Trophoblast cell (in vitro differentiated cells and primary cell): ENCODE measurements at regions not wholly inside any gene's neighbourhood (a gene's known extent, or its start where the extent isn't known, plus 50 kb on each side); places are given as distances from the start of the nearest gene placed in this dataset.
A peak's percentile ranks its signal among the peaks of the same experiment; 100 is the strongest.

ENCODE experiments used
- DNase-seq, 2 donors: peaks; one replicate each; pipeline ENCODE4 v3.0.0-alpha.2; 2016
- H2AFZ ChIP-seq: 2 replicates; pipeline ENCODE4 v1.6.1; 2013; ENCODE audit warnings: low read length, moderate library complexity, mild to moderate bottlenecking; ENCODE audit not compliant: insufficient read depth, poor library complexity
- H2AK5ac ChIP-seq: 2 replicates; pipeline ENCODE4 v1.6.1; 2013; ENCODE audit warnings: mild to moderate bottlenecking, low read length
- H2BK120ac ChIP-seq: 2 replicates; pipeline ENCODE4 v1.6.1; 2013; ENCODE audit warnings: low read length, mild to moderate bottlenecking, moderate library complexity; ENCODE audit not compliant: insufficient read depth, poor library complexity
- H2BK12ac ChIP-seq: 2 replicates; pipeline ENCODE4 v1.6.1; 2013; ENCODE audit warnings: mild to moderate bottlenecking, low read length, moderate library complexity
- H2BK5ac ChIP-seq: 2 replicates; pipeline ENCODE4 v1.6.1; 2013; ENCODE audit warnings: low read length, low read depth, moderate library complexity, mild to moderate bottlenecking; ENCODE audit not compliant: poor library complexity
- H3K14ac ChIP-seq: 2 replicates; pipeline ENCODE4 v1.6.1; 2013; ENCODE audit warnings: mild to moderate bottlenecking, low read length
- H3K18ac ChIP-seq: 2 replicates; pipeline ENCODE4 v1.6.1; 2013; ENCODE audit warnings: mild to moderate bottlenecking, low read length
- H3K23ac ChIP-seq: 2 replicates; pipeline ENCODE4 v1.6.1; 2013; ENCODE audit warnings: low read length
- H3K27ac ChIP-seq: 2 replicates; pipeline ENCODE4 v1.5.1; 2013; ENCODE audit warnings: low read depth, mild to moderate bottlenecking, inconsistent platforms, low read length, moderate library complexity
- H3K27me3 ChIP-seq: 2 replicates; pipeline ENCODE4 v1.6.1; 2013; ENCODE audit warnings: inconsistent platforms, mild to moderate bottlenecking, low read length, moderate library complexity; ENCODE audit not compliant: insufficient read depth
- H3K36me3 ChIP-seq, 2 experiments: 1 replicate in 1 of 2; 2 replicates in 1 of 2; pipeline ENCODE4 v1.6.1; 2013; ENCODE audit warnings: low read length in 2 of 2, mild to moderate bottlenecking in 2 of 2, moderate library complexity in 1 of 2; ENCODE audit not compliant: insufficient read depth in 2 of 2, control insufficient read depth in 1 of 2
- H3K4ac ChIP-seq: 2 replicates; pipeline ENCODE4 v1.6.1; 2013; ENCODE audit warnings: low read depth, mild to moderate bottlenecking, low read length, moderate library complexity
- H3K4me1 ChIP-seq, 2 experiments: 1 replicate in 1 of 2; 2 replicates in 1 of 2; pipeline ENCODE4 v1.6.1; 2013; ENCODE audit warnings: low read length in 2 of 2, mild to moderate bottlenecking in 2 of 2, moderate library complexity in 1 of 2; ENCODE audit not compliant: insufficient read depth in 2 of 2, control insufficient read depth in 1 of 2
- H3K4me2 ChIP-seq: 2 replicates; pipeline ENCODE4 v1.6.1; 2013; ENCODE audit warnings: inconsistent platforms, mild to moderate bottlenecking, low read length, moderate library complexity
- H3K4me3 ChIP-seq: 2 replicates; pipeline ENCODE4 v1.5.1; 2013; ENCODE audit warnings: mild to moderate bottlenecking, low read depth, low read length, inconsistent platforms
- H3K79me1 ChIP-seq: one replicate; pipeline ENCODE4 v1.6.1; 2013; ENCODE audit warnings: low read length
- H3K79me2 ChIP-seq: 2 replicates; pipeline ENCODE4 v1.6.1; 2013; ENCODE audit warnings: low read length, mild to moderate bottlenecking; ENCODE audit not compliant: control insufficient read depth, insufficient read depth, poor library complexity
- H3K9ac ChIP-seq: 2 replicates; pipeline ENCODE4 v1.6.1; 2013; ENCODE audit warnings: mild to moderate bottlenecking, low read length
- H3K9me3 ChIP-seq: 2 replicates; pipeline ENCODE4 v1.6.1; 2013; ENCODE audit warnings: low read depth, mild to moderate bottlenecking, control low read depth, inconsistent platforms, low read length; ENCODE audit not compliant: insufficient read depth
- H4K12ac ChIP-seq: 2 replicates; pipeline ENCODE4 v1.6.1; 2013; ENCODE audit warnings: low read depth, mild to moderate bottlenecking, low read length, moderate library complexity
- H4K8ac ChIP-seq: 2 replicates; pipeline ENCODE4 v1.6.1; 2013; ENCODE audit warnings: low read depth, mild to moderate bottlenecking, low read length, moderate library complexity
- H4K91ac ChIP-seq: one replicate; pipeline ENCODE4 v1.6.1; 2013; ENCODE audit warnings: low read depth, mild to moderate bottlenecking, low read length, moderate library complexity
- WGBS: extraction: QIAGEN DNeasy Blood & Tissue Kit; methylation state at CpG from one replicate; pipeline ENCODE4 v1.1.7; 2013; ENCODE audit warnings: missing lambda C conversion rate; ENCODE audit not compliant: insufficient read length, insufficient coverage; ENCODE audit errors: extremely low coverage; 5-methylcytosine and 5-hydroxymethylcytosine counted together

GRCh38 chr2:167756446-167756845 lies 490.9 kb downstream of the STK39 start:
- H2BK120ac ChIP-seq: no peak overlapping the region
- no peak overlapping the region for H3K9ac ChIP-seq
- no peak overlapping the region for H3K27ac ChIP-seq
- H2AFZ ChIP-seq: no peak overlapping the region
- no peak overlapping the region for H3K23ac ChIP-seq
- no peak overlapping the region for H2BK12ac ChIP-seq
- no peaks in the 10 kb centered on the region for H3K9me3 ChIP-seq
- H3K79me2 ChIP-seq: no peaks in the 10 kb centered on the region
- H4K8ac ChIP-seq: no peak overlapping the region
- H4K12ac ChIP-seq: no peak overlapping the region
- no peak overlapping the region for H3K4me2 ChIP-seq
- no peaks in the 10 kb centered on the region for H3K27me3 ChIP-seq
- no peaks in the 10 kb centered on the region for H3K79me1 ChIP-seq
- DNase-seq: peak in 1 of 2 donors; percentile 12
- no peak overlapping the region for H3K18ac ChIP-seq
- no peak overlapping the region for H3K4ac ChIP-seq
- peaks cover 0 to 4% of the 10 kb centered on the region in 2 experiments for H3K4me1 ChIP-seq
- no peak overlapping the region for H3K4me3 ChIP-seq
- no CpG with 5 or more reads among the region's 9 CpGs for WGBS
- no peaks in the 10 kb centered on the region for H3K36me3 ChIP-seq
- no peak overlapping the region for H2BK5ac ChIP-seq
- H2AK5ac ChIP-seq: no peak overlapping the region
- no peak overlapping the region for H4K91ac ChIP-seq
- H3K14ac ChIP-seq: no peak overlapping the region

- Histone ChIP-seq H3K9ac (no peak overlapping the region), H3K4me2 (no peak overlapping the region), H3K4me3 (no peak overlapping the region), H2BK120ac (no peak overlapping the region), H3K27ac (no peak overlapping the region), H4K91ac (no peak overlapping the region), H3K4ac (no peak overlapping the region), H3K18ac (no peak overlapping the region), H3K9me3 (no peaks in the 10 kb centered on the region), H3K36me3 (no peaks in the 10 kb centered on the region), H4K12ac (no peak overlapping the region), H2AK5ac (no peak overlapping the region), H3K4me1 (peaks cover 0 to 4% of the 10 kb centered on the region in 2 experiments), H3K23ac (no peak overlapping the region), H3K79me2 (no peaks in the 10 kb centered on the region), H2AFZ (no peak overlapping the region), H3K14ac (no peak overlapping the region), H4K8ac (no peak overlapping the region), H3K79me1 (no peaks in the 10 kb centered on the region), H2BK5ac (no peak overlapping the region), H3K27me3 (no peaks in the 10 kb centered on the region), H2BK12ac (no peak overlapping the region)
- WGBS: no CpG with 5 or more reads among the region's 3 CpGs
- DNase-seq: no peak
These were observed 494.3 kb downstream of the STK39 start for GRCh38 chr2:167753142-167753541.

GRCh38 chr2:167752734-167753133 lies 494.7 kb downstream of the STK39 start:
- no peak overlapping the region for H3K9ac ChIP-seq
- no peak overlapping the region for H3K18ac ChIP-seq
- H2BK120ac ChIP-seq: no peak overlapping the region
- H4K12ac ChIP-seq: no peak overlapping the region
- no peak overlapping the region for H2BK12ac ChIP-seq
- H2AFZ ChIP-seq: no peak overlapping the region
- WGBS: no CpG with 5 or more reads among the region's 1 CpG
- no peak overlapping the region for H4K8ac ChIP-seq
- no peak overlapping the region for H3K4me3 ChIP-seq
- no peak overlapping the region for H3K4me2 ChIP-seq
- H3K27me3 ChIP-seq: no peaks in the 10 kb centered on the region
- H3K36me3 ChIP-seq: no peaks in the 10 kb centered on the region
- no peak overlapping the region for H4K91ac ChIP-seq
- no peak overlapping the region for H2AK5ac ChIP-seq
- peaks cover 0 to 4% of the 10 kb centered on the region in 2 experiments for H3K4me1 ChIP-seq
- no peak overlapping the region for H2BK5ac ChIP-seq
- no peaks in the 10 kb centered on the region for H3K9me3 ChIP-seq
- DNase-seq: no peak
- no peak overlapping the region for H3K23ac ChIP-seq
- no peak overlapping the region for H3K14ac ChIP-seq
- no peak overlapping the region for H3K27ac ChIP-seq
- H3K79me1 ChIP-seq: no peaks in the 10 kb centered on the region
- no peak overlapping the region for H3K4ac ChIP-seq
- no peaks in the 10 kb centered on the region for H3K79me2 ChIP-seq

GRCh38 chr2:167750675-167751074 lies 496.7 kb downstream of the STK39 start:
- Histone ChIP-seq H3K27ac (no peak overlapping the region), H4K12ac (no peak overlapping the region), H2AK5ac (no peak overlapping the region), H3K9me3 (no peaks in the 10 kb centered on the region), H3K4me2 (no peak overlapping the region), H2BK12ac (no peak overlapping the region), H3K9ac (no peak overlapping the region), H4K8ac (no peak overlapping the region), H3K79me1 (no peaks in the 10 kb centered on the region), H3K4me3 (no peak overlapping the region), H3K14ac (no peak overlapping the region), H3K4ac (no peak overlapping the region), H3K36me3 (no peaks in the 10 kb centered on the region), H2BK5ac (no peak overlapping the region), H3K18ac (no peak overlapping the region), H2BK120ac (no peak overlapping the region), H3K4me1 (no peaks in the 10 kb centered on the region), H3K23ac (no peak overlapping the region), H4K91ac (no peak overlapping the region), H3K27me3 (no peaks in the 10 kb centered on the region), H2AFZ (no peak overlapping the region), H3K79me2 (no peaks in the 10 kb centered on the region)
- no CpG with 5 or more reads among the region's 3 CpGs for WGBS
- DNase-seq: no peak
